ENCODE measurements at regions not wholly inside any gene's neighbourhood (a gene's known extent, or its start where the extent isn't known, plus 50 kb on each side); places are given as distances from the start of the nearest gene placed in this dataset.

DNA sequence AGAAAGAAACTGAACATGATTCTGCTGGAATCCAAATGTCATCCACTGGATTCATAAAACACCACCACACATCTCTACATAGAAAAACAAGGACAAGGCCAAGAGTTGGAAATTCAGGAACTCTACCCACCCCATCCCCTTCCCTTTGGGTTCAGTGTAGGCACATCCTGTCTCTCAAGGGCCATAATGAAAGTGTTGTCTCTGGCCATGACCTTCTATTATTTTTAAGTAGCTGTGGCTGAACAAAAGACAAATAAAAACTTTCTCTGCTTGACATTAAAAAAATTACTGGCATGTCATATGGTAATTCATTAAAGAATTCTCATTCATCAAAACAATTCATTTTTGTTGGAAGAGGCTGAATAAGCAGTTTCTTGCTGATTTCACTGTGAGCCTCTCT is 54.9 kb upstream of the ZBTB18 start:
- Histone ChIP-seq H3K27ac (no peak overlapping the region), H3K4me1 (no peaks in the 10 kb centered on the region), H3K4me2 (no peak overlapping the region), H3K9me3 (no peaks in the 10 kb centered on the region), H3K4me3 (no peak overlapping the region)
- no peak for ATAC-seq
- FAIRE-seq = no peak
- CTCF ChIA-PET = no interaction called here
- TF ChIP-seq RAD21 (conservative IDR thresholded peaks at IDR 0.05 in 1 of 2, IDR thresholded peaks at IDR 0.05 in 1 of 2) (no peak), TFCP2L1 (CRISPR knock-in tag; IDR thresholded peaks at IDR 0.05) (no peak), TP53 (CRISPR knock-in tag; IDR thresholded peaks at IDR 0.05) (no peak), CHD2 (IDR thresholded peaks at IDR 0.05; ENCODE audit: low read length, partially characterized antibody) (no peak)
- DNase-seq (ENCODE audit: low read depth in 1 of 2, low spot score in 1 of 2) = no peak
- POLR2A ChIA-PET = no interaction called here

- H3K4me1 ChIP-seq = no peaks in the 10 kb centered on the region
- POLR2A ChIA-PET = no interaction called here
- H3K4me3 ChIP-seq = no peak overlapping the region
- WGBS (ENCODE audit: missing lambda C conversion rate) = 5% methylated on average over 3 of the region's 3 CpGs
- H3K9me3 ChIP-seq = no peaks in the 10 kb centered on the region
- CTCF ChIA-PET = no interaction called here
- FAIRE-seq (no peak), DNase-seq (ENCODE audit: low read depth in 1 of 2, low spot score in 1 of 2) (peak in 1 of 2 experiments; percentile 18), ATAC-seq (no peak)
- H3K27ac ChIP-seq = no peak overlapping the region
- no peak for TF ChIP-seq ESRRA (IDR thresholded peaks at IDR 0.05; ENCODE audit: borderline replicate concordance, low read length)
- TF ChIP-seq RFX5 (IDR thresholded peaks at IDR 0.05) = no peak
- TF ChIP-seq CBX2 (IDR thresholded peaks at IDR 0.05; ENCODE audit: borderline replicate concordance, low read depth) = no peak
- TF ChIP-seq PBX3 (IDR thresholded peaks at IDR 0.05) = no peak
- no peak for TF ChIP-seq SREBF2 (IDR thresholded peaks at IDR 0.05)
- H3K4me2 ChIP-seq = no peak overlapping the region
These were observed 59.4 kb upstream of the ZBTB18 start for GRCh38 chr1:243991650-243992049.

- CTCF ChIA-PET = interaction anchor here (1.0 kb wide), 1 partner anchor 270 kb away, joined by 3 read pairs; no protein-coding TSS in a partner anchor
- Histone ChIP-seq H3K4me3 (no peak overlapping the region), H3K4me2 (no peak overlapping the region), H3K4me1 (no peaks in the 10 kb centered on the region), H3K9me3 (no peaks in the 10 kb centered on the region), H3K27ac (no peak overlapping the region)
- ATAC-seq = no peak
- no peak for FAIRE-seq
- WGBS (ENCODE audit: missing lambda C conversion rate) = 78% methylated on average over 10 of the region's 10 CpGs
- no peak for DNase-seq (ENCODE audit: low read depth in 1 of 2, low spot score in 1 of 2)
- POLR2A ChIA-PET = no interaction called here
- TF ChIP-seq CHD4 (IDR thresholded peaks at IDR 0.05; ENCODE audit: borderline replicate concordance) (no peak), NPAS2 (CRISPR knock-in tag; IDR thresholded peaks at IDR 0.05; ENCODE audit: borderline replicate concordance) (no peak), REST (IDR thresholded peaks at IDR 0.05) (no peak), EHF (CRISPR knock-in tag; IDR thresholded peaks at IDR 0.05) (no peak), CBX2 (IDR thresholded peaks at IDR 0.05; ENCODE audit: borderline replicate concordance, low read depth) (no peak)
- TF ChIP-seq, protein P1, sequence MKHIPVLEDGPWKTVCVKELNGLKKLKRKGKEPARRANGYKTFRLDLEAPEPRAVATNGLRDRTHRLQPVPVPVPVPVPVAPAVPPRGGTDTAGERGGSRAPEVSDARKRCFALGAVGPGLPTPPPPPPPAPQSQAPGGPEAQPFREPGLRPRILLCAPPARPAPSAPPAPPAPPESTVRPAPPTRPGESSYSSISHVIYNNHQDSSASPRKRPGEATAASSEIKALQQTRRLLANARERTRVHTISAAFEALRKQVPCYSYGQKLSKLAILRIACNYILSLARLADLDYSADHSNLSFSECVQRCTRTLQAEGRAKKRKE (CRISPR knock-in tag; IDR thresholded peaks at IDR 0.05; ENCODE audit: low read depth) = no peak
These were observed 66.3 kb upstream of the ZBTB18 start for GRCh38 chr1:243984788-243985187.

DNA sequence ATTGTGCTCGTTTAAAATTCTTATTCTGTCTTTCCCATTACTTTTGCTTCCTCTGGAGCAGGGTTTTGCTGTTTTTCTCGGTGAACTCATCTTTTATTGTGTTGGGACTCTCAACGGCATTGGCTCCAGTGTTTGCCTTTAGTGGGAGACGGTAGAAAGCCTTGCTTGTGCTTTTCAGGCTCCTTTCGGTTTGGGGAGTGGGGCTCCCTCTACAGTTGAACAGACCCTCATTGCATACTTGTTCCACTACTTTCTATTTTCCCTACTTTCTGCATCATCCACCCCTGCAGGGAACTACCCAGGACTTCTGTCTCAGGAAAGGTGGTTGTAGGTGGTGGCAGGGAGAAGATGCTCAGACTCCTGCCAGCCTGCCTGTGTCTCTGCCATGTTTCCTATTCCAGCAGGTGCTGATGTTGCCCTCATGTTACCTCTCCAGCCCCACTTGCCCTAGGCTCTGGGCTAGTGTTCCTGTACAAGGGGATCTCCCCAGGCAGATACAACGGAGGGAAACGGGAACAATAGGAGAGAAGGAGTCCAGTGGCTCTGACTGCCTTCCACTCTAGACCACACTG is 68.5 kb upstream of the ZBTB18 start:
- FAIRE-seq = no peak
- peak in 1 of 2 experiments; percentile 60; a peak in 3 of 6 replicates for ATAC-seq
- WGBS (ENCODE audit: missing lambda C conversion rate) = 40% methylated on average over 7 of the region's 7 CpGs
- Histone ChIP-seq H3K4me1 (no peaks in the 10 kb centered on the region), H3K4me2 (no peak overlapping the region), H3K9me3 (no peaks in the 10 kb centered on the region), H3K4me3 (no peak overlapping the region), H3K27ac (no peak overlapping the region)
- ChIA-PET POLR2A (no interaction called here), CTCF (no interaction called here)
- DNase-seq (ENCODE audit: low read depth in 1 of 2, low spot score in 1 of 2) = no peak
- TF ChIP-seq EHMT2 (IDR thresholded peaks at IDR 0.05; ENCODE audit: low read depth) (no peak), RAD21 (conservative IDR thresholded peaks at IDR 0.05 in 1 of 2, IDR thresholded peaks at IDR 0.05 in 1 of 2) (peak in 1 of 2 experiments; percentile 19; a peak in 2 of 5 replicates), KDM5A (IDR thresholded peaks at IDR 0.05) (no peak)
